Cardiac muscle cell (in vitro differentiated cells and primary cell): ENCODE measurements at regions not wholly inside any gene's neighbourhood (a gene's known extent, or its start where the extent isn't known, plus 50 kb on each side); places are given as distances from the start of the nearest gene placed in this dataset.
A peak's percentile ranks its signal among the peaks of the same experiment; 100 is the strongest.

Experiments used
- DNase-seq, 2 donors: peaks; one replicate each; pipeline versions ENCODE4 v3.0.0 to v3.0.0-alpha.2; 2010 to 2017; ENCODE audit warnings: low read depth in 1 of 2, low spot score in 1 of 2
- H3K27ac ChIP-seq: fragments of 200-600 bp; sonication (generic); 2 replicates; pipeline ENCODE4 v1.5.1; 2016
- H3K27me3 ChIP-seq: fragments of 200-600 bp; sonication (generic); 2 replicates; pipeline ENCODE4 v1.6.0; 2016; ENCODE audit warnings: control low read depth
- H3K36me3 ChIP-seq: fragments of 200-600 bp; sonication (generic); 2 replicates; pipeline ENCODE4 v1.5.1; 2016; ENCODE audit warnings: control low read depth
- H3K4me1 ChIP-seq: fragments of 200-600 bp; sonication (generic); 2 replicates; pipeline ENCODE4 v1.8.1; 2017; ENCODE audit warnings: low read depth, mild to moderate bottlenecking, mixed run types
- H3K4me3 ChIP-seq: fragments of 200-600 bp; sonication (generic); 2 replicates; pipeline ENCODE4 v1.5.1; 2016; ENCODE audit warnings: mild to moderate bottlenecking
- H3K9me3 ChIP-seq: fragments of 200-600 bp; sonication (generic); 2 replicates; pipeline ENCODE4 v1.5.1; 2017; ENCODE audit warnings: low read depth, mild to moderate bottlenecking, control low read depth
- TF ChIP-seq, protein P1 (sequence below): IDR thresholded peaks from 2 replicates; pipeline ENCODE4 v1.5.1; 2012; ENCODE audit warnings: low read depth, mild to moderate bottlenecking, low read length

DNA sequence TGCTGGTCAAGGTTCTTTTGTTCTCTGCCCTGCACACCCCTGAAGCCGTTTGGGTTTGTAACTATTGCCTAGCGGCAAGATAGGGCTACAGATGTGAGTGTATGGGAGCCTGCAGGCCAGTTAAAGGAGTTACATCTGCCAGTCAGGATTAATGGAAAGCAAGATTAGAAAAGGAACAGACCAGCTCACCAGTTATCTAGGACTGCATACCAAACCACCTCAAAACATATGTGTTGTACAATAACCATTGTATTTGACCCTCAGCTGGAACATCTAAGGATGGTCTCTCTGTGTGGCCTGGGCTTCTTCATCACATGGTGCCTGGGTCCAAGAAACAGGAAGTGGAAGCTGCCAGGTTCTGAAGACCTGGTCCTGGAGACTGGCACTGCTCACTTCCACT is 52.5 kb upstream of the FBXO28 start:
- TF ChIP-seq, protein P1, sequence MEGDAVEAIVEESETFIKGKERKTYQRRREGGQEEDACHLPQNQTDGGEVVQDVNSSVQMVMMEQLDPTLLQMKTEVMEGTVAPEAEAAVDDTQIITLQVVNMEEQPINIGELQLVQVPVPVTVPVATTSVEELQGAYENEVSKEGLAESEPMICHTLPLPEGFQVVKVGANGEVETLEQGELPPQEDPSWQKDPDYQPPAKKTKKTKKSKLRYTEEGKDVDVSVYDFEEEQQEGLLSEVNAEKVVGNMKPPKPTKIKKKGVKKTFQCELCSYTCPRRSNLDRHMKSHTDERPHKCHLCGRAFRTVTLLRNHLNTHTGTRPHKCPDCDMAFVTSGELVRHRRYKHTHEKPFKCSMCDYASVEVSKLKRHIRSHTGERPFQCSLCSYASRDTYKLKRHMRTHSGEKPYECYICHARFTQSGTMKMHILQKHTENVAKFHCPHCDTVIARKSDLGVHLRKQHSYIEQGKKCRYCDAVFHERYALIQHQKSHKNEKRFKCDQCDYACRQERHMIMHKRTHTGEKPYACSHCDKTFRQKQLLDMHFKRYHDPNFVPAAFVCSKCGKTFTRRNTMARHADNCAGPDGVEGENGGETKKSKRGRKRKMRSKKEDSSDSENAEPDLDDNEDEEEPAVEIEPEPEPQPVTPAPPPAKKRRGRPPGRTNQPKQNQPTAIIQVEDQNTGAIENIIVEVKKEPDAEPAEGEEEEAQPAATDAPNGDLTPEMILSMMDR, result no peak
- Histone ChIP-seq H3K27me3 (no peaks in the 10 kb centered on the region), H3K36me3 (no peaks in the 10 kb centered on the region), H3K4me3 (no peak overlapping the region), H3K9me3 (no peaks in the 10 kb centered on the region), H3K4me1 (no peaks in the 10 kb centered on the region), H3K27ac (no peak overlapping the region)
- DNase-seq, result no peak

DNA sequence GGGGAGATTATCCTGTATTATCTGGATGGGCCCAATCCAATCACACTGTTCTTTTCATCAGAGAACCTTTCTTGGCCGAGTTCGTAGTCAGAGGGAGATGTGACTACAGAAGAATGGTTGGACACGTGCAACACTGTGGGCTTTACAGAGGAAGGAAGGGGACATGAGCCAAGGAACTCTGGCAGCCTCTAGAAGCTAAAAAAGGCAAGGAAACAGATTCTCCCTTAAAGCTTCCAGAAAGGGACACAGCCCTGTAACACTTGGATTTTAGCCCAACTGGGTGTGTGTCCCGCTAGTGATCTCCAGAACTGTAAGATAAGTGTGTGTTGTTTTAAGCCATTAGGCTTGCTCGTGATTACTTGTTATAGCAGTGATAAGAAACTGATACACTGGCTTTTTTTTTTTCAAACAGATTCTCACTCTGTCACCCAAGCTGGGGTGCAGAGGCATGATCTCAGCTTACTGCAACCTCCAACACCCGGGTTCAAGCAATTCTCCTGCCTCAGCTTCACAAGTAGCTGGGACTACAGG is 53.9 kb upstream of the FBXO28 start:
- Histone ChIP-seq H3K27ac (no peak overlapping the region), H3K36me3 (no peaks in the 10 kb centered on the region), H3K9me3 (no peaks in the 10 kb centered on the region), H3K4me1 (no peaks in the 10 kb centered on the region), H3K4me3 (no peak overlapping the region), H3K27me3 (no peaks in the 10 kb centered on the region)
- no peak for DNase-seq
- TF ChIP-seq, protein P1, result no peak

DNA sequence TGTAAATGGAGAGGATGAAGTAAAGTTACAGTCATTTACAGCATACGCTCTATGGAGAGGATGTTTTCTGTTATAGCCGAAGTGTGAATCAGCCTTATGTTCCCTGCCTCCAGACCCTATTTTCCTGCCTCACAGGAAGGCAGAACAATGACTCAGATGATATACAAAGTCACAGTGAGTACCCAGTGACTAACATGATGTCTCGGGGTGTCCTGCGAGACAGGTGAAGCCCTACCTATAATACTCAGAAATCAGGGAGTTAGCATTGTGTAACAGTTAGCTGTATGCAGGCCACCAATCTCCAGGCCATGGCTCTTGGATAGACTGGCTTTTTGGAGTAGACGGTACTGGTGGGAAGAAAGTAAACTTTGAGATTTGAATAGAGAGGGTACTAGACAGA is 55.6 kb upstream of the FBXO28 start:
- H3K27me3 ChIP-seq, result no peaks in the 10 kb centered on the region

DNA sequence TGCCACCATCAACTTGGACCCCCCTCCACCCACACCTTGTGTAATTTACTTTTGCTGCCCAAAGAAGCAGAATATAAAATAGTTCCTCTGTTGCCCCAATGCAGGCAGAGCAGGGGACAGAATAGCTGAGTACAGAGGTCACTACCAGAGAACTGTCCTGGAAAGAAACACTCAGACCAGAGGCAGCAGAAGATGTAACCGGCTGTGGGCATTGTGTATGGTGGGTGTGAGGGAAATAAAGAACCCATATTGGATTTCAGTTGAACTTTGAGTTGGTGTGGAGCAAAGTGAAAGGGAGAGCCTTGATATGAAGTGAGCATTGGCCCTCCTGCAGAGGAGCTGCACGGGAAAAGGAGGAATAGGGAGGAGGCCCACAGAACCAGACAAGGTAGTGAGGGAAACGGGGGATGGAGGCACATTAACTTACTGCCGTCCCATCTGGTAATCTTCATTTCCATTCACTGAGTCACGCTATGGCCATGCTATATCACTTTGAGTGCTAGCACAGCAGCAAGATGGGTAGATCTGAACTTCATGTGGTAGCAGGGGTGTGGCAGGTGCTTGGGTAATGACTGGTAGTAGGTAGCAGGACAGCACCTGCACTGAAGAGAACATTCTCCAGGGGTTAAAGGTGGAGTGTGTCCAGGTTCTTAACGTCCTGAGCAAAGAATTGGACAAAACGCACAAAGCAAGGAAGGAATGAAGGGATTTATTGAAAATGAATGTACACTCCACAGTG is 56.3 kb upstream of the FBXO28 start:
- no peak overlapping the region for H3K27ac ChIP-seq
- H3K4me3 ChIP-seq, result no peak overlapping the region
- H3K9me3 ChIP-seq, result no peaks in the 10 kb centered on the region
- H3K4me1 ChIP-seq, result no peaks in the 10 kb centered on the region
- H3K36me3 ChIP-seq, result no peaks in the 10 kb centered on the region
- DNase-seq, result no peak
- no peaks in the 10 kb centered on the region for H3K27me3 ChIP-seq
- TF ChIP-seq, protein P1, result no peak

More for the DNA sequence above, 55.6 kb upstream of the FBXO28 start:
- Histone ChIP-seq H3K4me1 (no peaks in the 10 kb centered on the region), H3K27ac (no peak overlapping the region), H3K4me3 (no peak overlapping the region), H3K36me3 (no peaks in the 10 kb centered on the region), H3K9me3 (no peaks in the 10 kb centered on the region)
- no peak for DNase-seq
- TF ChIP-seq, protein P1, result no peak

DNA sequence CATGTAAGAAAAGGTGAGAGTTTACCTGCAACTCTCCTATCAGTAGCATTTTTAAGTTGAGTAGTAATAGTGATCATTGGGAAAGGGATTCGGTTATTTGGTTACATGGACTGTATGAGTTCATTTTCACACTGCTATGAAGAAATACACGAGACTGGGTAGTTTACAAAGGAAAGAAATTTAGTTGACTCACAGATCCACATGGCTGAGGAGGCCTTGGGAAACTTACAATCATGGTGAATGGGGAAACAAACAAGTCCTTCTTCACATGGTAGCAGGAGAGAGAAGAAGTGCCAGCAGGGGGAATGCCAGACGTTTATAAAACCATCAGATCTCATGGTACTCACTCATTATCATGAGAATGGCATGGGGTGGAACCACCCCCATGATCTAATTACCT is 59.3 kb upstream of the FBXO28 start:
- H3K4me1 ChIP-seq, result no peaks in the 10 kb centered on the region
- H3K36me3 ChIP-seq, result no peaks in the 10 kb centered on the region
- no peaks in the 10 kb centered on the region for H3K27me3 ChIP-seq
- H3K27ac ChIP-seq, result no peak overlapping the region
- DNase-seq, result peak in 1 of 2 donors; percentile 8
- H3K9me3 ChIP-seq, result no peaks in the 10 kb centered on the region
- no peak overlapping the region for H3K4me3 ChIP-seq
- TF ChIP-seq, protein P1, result no peak
